Stimulated activated CD8-positive, alpha-beta memory T cell treated with anti-CD3 and anti-CD28 coated beads, Interleukin-4, amount 100 ng/mL, for 4 hours (primary cell): ENCODE measurements at regions not wholly inside any gene's neighbourhood (a gene's known extent, or its start where the extent isn't known, plus 50 kb on each side); places are given as distances from the start of the nearest gene placed in this dataset.
"Not testable (repeated sequence)": the region's sequence is repeated elsewhere in the genome, so short reads cannot be mapped to it uniquely, and the experiment has no call there.

Experiments used
- DNase-seq, 2 donors: peaks; one replicate each; pipeline ENCODE4 v3.0.0-alpha.2; 2020; ENCODE audit warnings: low read depth in 2 of 2, low spot score in 1 of 2

- DNase-seq, result no peak
Measured at GRCh38 chr4:177236886-177237285, 72.8 kb upstream of the NEIL3 start.

- DNase-seq, result no peak
Measured at GRCh38 chr4:177237291-177237690, 72.4 kb upstream of the NEIL3 start.

GRCh38 chr4:177239477-177239876, 70.2 kb upstream of the NEIL3 start:
- no peak for DNase-seq

- no peak for DNase-seq
Measured at GRCh38 chr4:177239878-177240277, 69.8 kb upstream of the NEIL3 start.

- DNase-seq, result no peak
Measured at GRCh38 chr4:177242651-177243286, 66.9 kb upstream of the NEIL3 start.

GRCh38 chr4:177246641-177247584, 62.8 kb upstream of the NEIL3 start:
- no peak for DNase-seq

- DNase-seq, result peak in 1 of 2 donors; percentile 28
Measured at GRCh38 chr4:177250056-177250696, 59.5 kb upstream of the NEIL3 start.

- no peak for DNase-seq
Measured at GRCh38 chr4:177251237-177251636, 58.4 kb upstream of the NEIL3 start.

GRCh38 chr4:177255359-177255758, 54.3 kb upstream of the NEIL3 start:
- DNase-seq, result no peak

- DNase-seq, result no peak
Measured at GRCh38 chr4:177256950-177257349, 52.7 kb upstream of the NEIL3 start.

- not testable (repeated sequence) for DNase-seq
Measured at GRCh38 chr4:177259466-177259865, 50.2 kb upstream of the NEIL3 start.
